GM18508 (cell line): ENCODE measurements at regions not wholly inside any gene's neighbourhood (a gene's known extent, or its start where the extent isn't known, plus 50 kb on each side); places are given as distances from the start of the nearest gene placed in this dataset.
"Not testable (repeated sequence)": the region's sequence is repeated elsewhere in the genome, so short reads cannot be mapped to it uniquely, and the experiment has no call there.

Source experiments
- ATAC-seq: cut with Tn5 transposase; IDR thresholded peaks from one replicate; pipeline ENCODE4 v1.9.1; 2021; ENCODE audit warnings: moderate number of reproducible peaks; ENCODE audit not compliant: insufficient read depth, unreplicated experiment

DNA sequence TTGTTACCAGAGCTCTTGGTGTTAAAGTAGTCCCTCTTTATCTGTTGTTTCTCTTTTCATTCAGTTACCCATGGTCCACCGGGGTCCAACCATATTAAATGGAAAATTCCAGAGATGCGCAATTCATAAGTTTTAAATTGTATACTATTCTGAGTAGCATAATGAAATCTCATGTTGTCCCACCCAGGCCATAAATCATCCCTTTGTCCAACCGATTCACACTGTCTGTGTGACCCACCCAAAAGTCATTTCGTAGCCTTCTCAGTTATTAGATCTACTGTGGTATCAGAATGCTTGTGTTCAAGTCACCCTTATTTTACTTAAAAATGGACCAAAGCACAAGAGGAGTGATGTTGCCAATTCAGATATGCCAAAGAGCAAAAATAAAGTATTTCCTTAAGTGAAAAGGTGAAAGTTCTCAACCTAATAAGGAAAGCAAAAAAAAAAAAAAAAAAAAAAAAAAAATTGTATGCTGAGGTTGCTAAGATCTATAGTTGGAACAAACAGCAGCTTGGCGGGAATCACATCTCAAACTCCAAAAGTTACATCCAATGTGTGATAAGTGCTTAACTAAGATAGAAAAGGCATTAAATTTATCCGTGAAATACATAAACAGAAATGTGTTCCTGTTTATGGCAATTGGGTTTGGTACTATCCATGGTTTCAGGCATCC lies 106.8 kb upstream of the GPBP1 start:
- no peak for ATAC-seq

DNA sequence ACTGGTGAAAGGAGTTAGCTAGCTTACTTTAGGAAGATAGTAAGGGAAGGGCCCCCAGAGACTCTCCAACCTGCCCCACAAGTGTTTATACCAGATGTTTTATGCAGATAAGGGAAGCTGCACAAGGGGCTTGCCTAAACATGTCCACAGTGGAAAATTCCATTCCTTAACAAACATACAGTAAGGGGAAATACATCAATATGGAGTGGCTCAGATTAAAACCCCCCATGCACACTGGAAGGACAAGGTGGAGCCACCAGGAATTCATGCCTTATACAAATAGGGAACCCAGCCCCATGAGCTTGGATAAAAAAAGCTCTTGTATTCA lies 106.3 kb upstream of the GPBP1 start:
- no peak for ATAC-seq

DNA sequence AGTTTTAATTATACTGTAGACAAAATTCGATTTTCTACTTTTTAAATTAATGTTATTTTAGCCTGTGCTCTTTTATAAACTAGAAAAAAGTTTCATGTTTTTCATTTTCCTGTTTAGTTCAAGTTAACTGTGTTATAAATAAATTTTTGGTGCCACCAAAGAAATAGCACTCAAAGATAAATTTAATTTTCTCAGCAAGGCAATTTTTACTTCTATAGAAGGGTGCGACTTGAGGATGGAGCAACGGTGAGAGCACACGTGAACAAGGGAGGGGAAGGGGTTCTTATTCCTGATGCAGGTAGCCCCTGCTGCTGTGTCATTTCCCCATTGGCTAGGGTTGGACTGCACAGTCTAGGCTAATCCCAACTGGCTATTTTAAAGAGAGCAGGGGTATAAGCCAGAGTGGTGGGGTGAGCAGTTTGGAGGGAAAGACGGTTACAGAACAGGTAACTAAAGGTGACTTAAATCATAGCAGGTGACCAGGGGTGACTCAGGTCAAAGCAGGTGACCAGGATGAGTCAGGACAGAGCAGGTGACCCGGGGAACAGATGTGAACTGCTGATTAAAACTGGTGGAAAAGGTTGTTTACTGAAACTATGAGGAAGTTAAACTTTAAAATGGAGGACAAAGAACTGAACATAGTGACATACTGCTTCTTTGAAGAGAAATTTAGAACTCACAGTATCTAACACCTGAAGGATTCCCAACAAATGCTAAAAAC lies 104.6 kb upstream of the GPBP1 start:
- ATAC-seq, result no peak

DNA sequence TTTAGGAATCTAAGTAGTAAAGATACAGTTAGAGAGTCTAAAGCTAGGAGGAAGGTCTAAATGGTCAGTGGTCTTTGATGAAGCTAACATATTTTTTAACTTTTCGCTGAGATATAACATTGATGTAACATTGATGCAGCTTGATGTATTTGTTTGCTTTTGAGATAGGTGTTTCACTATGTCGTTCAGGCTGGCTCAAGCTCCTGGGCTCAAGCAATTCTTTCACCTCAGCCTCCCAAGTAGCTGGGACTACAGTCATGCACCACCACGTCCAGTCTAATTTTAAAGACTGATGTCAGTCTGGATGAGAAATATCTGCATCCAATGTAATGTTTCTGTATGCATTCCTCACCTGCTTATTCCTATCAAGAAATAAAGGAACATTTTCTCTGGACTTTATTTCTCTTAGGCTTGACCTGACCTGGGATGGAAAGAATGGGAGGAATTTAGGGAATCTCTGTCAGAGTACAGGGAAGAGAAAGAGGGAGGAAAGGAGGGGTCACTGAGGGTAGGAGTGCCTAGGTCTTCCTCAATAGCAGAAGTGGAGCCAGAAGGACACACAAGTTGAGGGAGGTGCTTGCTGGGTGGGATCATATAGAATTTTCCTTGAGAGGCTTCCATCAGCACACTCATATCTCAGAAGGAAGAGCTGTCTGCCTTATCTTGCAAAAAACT lies 101.5 kb upstream of the GPBP1 start:
- ATAC-seq, result no peak

DNA sequence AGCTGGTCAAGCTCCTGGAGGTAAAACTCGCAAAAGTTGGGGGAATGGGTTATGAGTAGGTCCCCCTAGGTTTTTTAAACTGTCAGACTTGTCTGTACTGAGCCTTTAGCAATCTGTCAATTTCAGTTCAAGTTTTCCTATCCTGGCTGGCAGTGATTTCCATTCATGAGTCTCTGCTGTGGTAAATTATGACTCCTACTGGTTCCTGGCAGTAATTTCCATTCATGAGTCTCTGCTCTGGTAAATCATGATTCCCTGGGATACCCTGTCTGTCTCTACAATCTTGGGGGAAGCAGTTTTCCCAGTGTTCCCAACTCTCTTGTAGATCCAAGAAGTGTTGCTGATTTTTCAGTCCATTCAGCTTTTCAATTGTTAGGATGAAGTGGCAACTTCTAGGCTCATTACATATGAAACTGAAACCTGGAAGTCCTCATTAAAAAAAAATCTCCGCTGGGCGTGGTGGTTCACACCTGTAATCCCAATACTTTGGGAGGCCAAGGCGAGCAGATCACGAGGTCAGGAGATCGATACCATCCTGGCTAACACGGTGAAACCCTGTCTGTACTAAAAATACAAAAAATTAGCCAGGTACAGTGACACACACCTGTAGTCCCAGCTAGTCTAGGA lies 91.3 kb upstream of the GPBP1 start:
- no peak for ATAC-seq

DNA sequence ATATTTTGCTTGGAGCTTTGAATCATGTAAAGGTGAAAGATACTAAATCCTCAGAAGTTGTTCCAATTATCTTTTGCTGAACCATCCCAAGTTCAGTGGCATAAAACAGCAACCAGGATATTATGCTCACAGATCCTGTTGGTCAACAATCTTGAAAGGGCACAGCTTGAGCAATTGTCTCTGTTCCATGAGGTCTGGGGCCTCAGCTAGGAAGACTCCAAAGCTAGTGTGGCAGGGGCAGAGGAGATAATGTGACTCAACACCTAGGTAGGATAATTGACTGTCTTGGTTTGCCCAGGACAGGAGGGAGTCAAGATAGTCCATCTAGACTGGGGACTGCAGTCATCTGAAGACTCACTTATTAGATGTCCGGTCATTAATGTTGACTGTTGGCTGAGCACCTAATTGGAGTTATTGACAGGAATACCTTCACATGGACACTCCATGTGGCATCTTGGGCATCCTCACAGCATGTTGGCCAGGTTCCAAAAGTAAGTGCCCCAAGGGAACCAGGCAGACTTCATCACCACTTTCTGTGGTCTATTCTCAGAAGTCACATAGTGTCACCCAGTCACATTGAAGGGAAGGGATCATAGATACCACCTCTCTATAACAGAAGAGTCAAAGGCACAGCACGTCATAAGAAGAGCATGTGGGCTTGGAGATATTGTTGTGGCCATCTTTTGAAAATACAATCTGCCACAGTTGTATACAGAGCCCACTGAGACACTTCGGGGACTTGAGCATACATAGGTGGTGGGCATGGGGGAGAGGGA lies 88.4 kb upstream of the GPBP1 start:
- ATAC-seq, result no peak

DNA sequence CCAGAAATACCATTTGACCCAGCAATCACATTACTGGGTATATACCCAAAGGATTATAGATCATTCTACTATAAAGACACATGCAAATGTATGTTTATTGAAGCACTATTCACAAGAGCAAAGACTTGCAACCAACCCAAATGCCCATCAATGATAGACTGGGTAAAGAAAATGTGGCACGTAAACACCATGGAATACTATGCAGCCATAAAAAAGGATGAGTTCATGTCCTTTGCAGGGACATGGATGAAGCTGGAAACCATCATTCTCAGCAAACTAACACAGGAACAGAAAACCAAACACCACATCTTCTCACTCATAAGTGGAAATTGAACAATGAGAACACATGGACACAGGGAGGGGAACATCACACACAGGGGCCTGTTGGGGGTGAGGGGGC lies 85.9 kb upstream of the GPBP1 start:
- ATAC-seq, result not testable (repeated sequence)

DNA sequence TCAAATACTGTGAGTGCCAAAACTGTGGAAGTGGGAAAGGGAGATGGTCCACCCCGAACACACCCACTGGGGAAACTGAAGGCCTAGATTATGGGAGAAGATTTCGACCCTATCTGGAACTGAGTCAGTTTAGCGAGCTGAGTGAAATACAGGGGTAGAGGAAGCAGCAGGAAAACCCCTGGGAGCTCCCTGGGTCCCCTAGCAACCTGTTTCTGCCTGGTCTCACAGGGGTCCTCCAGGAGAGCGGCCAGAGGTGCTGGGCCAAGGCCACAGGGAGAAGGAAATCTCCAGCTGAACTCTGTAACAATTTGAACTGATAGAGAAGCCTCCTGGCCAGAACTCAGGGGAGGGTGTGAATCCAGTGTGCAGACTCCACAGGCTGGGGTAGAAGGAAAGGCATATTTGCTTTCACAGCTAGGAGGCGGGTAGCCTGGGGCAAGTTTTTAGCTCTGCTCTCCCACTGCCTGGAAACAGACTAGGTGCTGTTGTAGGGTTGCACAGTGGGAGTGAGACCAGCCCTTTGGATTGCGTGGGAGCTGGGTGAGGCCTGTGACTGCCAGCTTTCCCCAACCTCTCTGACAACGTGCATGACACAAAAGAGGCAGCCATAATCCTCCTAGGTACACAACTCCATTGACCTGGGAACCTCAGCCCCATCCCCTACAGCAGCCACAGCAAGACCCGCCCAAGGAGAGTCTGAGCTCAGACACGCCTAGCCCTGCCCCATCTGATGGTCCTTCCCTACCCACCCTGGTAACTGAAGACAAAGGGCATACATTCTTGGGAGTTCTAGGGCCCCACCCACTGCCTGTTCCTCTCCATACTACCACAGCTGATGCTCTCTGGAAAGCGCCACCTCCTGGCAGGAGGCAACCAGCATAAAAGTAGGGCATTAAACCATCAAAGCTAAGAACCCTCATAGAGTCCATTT lies 78.8 kb upstream of the GPBP1 start:
- ATAC-seq, result no peak

DNA sequence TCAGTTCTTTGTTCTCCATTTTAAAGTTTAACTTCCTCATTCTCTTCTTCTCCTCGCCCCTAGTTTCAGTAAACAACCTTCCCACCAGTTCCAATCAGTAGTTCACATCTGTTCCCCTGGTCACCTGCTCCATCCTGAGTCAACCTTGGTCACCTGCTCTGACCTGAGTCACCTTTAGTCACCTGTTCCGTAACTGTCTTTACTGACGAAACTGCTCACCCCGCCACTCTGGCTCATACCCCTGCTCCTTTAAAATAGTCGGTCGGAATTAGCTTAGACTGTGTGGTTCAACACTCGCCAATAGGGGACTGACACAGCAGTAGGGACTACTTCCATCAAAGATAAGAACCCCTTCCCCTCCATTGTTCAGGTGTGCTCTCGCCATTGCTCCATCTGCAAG lies 76.3 kb upstream of the GPBP1 start:
- ATAC-seq, result no peak

DNA sequence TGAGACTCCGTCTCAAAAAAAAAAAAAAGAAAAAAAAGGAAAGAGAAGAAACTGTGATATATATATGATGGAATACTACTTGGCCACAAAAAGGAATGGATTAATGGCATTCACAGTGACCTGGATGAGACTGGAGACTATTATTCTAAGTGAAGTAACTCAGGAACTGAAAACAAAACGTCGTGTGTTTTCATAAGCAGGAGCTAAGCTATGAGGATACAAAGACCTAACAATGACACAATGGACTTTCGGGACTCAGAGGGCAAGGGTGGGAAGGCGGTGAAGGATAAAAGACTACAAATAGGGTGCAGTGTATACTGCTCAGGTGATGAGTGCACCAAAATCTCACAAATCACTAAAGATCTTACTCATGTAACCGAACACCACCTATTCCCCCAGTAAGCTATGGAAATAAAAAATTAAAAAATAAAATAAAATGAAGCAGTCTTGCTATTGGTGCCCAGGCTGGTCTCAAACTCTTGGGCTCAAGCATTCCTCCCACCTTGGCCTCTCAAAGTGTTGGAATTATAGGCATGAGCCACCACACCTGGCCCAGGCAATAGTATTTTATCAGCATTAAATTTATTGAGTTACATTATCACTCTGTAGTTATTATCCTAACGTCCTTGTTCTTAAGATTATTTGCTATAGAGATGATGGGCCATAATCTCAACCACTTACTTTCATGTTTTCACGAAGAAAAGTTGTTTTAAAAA lies 71.5 kb upstream of the GPBP1 start:
- ATAC-seq, result no peak

DNA sequence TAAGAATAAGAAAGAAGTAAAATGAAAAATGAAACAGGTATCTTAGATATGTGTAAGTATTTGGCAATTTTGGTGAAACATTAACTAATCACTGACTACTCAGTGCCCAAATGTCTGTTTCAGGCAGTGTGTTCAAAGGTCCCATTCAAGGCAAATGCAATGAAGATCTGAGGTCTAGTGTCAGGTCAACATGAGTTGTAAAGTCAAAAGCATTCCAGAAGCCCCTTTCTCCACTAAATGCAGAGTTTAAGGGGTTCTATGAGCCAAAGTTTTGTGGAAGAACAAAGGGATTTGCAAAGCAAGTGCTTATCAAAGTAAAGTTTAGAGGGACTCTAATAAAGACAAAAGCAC lies 71.0 kb upstream of the GPBP1 start:
- ATAC-seq, result no peak

DNA sequence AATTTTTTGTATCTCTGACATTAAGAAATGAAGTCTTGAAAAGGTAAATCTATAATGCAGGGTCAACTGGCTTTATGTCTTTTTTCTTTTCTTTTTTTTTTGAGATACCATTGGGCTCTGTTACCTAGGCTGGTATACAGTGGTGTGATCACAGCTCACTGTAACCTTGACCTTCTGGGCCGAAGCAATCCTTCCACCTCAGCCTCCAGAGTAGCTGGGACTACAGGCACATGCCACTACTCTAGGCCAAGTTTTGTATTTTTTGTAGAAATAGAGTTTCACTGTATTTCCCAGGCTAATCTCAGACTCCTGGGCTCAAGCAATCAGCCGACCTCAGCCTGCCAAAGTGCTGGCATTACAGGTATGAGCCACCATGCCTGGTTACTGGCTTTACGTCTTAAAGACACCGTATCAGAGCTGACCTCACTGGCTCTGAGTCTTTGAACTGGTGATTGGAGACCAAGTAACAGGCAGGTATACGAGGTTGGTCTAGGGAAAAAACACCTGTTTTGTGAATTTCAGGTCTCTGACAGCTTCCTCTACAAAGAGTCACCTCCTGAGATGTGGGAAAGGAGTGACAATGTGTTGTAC lies 70.4 kb upstream of the GPBP1 start:
- ATAC-seq, result no peak

DNA sequence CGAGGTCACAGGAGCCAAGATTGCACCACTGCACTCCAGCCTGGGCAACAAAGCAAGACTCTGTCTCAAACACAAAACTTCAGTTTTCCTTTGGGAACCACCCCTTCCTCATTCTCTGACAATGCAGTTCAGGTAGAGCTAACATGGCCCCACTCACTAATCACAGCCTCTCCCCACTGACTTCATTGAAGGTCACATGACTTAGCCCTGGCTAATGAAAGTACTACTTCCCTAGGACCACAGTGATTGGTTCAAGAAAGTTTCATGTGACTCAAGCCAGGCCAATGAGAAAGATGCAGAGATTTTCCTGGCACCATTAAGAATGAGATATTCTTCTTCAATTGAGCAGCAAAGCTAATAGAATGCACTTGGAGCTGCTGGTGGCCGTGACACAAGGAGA lies 67.2 kb upstream of the GPBP1 start:
- ATAC-seq, result no peak

DNA sequence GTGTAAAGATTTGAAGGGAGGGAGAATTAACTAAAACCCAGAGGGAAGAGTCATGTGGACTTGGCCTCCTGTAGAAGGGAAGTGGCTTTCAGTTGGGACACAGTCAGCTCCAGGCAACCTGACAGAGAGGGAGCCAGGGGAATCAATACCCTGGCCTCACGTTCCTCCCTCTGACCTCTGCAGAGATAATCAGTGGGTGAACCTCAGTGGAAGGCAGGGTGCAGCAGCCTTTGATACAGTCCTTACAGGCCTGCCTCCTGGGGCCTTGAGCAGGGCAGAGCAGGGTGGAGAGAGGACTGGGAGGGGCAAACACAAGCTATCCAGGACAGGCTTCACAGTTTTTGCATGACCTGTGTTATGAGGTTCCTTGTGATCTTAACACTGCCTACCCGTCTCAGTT lies 61.9 kb upstream of the GPBP1 start:
- ATAC-seq, result no peak

DNA sequence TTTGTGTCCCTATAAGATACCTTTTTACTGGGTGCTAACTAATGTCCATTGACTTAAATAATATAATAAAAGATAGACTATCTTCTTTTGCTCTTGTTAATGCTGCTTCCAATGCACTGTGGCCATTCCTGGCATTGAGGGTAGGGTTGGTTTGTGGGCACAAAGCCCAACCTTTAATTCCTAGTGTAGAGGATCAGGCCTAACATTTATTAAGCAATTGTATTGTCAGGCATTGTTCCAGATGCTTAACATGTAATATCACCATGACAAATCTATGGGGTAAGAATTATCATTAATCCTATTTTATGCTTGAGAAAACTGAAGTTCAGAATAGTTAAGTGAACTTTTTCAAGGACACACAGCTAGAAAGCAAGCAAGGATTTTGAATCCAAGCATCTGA lies 60.4 kb upstream of the GPBP1 start:
- no peak for ATAC-seq

DNA sequence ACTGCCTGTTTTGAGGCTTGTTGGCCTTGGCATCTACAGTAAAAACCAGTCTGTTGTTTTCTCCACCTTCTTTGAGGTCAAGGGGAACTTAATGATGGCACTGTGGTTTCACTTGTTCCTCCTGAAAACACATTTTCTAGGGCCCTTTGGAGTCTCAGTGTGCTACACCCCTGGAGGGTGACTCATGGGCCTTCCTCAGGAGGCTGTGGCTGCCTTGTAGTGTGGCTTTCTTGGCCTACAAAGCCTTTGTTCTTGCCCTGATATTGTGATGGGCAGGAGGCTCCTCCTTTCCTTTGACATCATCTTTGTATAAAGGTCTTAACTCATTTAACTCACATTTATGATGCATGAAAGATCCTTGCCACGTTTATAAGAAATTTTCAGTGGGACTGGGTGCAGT lies 56.3 kb upstream of the GPBP1 start:
- ATAC-seq, result no peak

DNA sequence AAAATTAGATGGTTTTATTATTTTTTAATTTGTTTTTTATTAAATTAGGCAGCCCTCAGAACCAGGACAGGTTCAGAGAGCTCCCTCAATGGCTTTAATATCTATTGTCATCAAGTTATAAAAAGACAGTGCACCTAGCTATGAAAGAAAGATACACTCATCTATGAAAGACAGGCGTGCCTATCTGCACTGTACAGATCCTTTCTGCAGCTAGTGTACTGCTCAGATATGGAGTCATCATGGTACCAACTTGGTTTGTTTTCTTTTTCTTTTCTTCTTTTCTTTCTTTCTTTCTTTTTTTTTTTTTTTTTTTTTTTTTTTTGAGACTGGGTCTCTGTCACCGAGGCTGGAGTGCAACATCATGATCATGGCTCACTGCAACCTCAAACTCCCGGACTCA lies 54.8 kb upstream of the GPBP1 start:
- ATAC-seq, result no peak

DNA sequence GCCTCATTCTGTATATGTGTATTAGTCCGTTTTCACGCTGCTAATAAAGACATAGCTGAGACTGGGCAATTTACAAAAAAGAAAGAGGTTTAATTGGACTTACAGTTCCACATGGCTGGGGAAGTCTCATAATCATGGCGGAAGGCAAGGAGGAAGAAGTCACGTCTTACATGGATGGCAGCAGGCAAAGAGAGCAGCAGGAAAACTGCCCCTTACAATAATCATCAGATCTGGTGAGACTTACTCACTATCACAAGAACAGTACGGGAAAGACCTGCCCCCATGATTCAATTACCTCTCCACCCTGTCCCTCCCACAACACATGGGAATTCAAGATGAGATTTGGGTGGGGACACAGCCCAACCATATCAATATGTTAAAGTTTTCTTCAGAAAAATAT lies 49.8 kb upstream of the GPBP1 start:
- no peak for ATAC-seq
